HG02852 (cell line): ENCODE measurements at regions not wholly inside any gene's neighbourhood (a gene's known extent, or its start where the extent isn't known, plus 50 kb on each side); places are given as distances from the start of the nearest gene placed in this dataset.
"Not testable (repeated sequence)": the region's sequence is repeated elsewhere in the genome, so short reads cannot be mapped to it uniquely, and the experiment has no call there.

ENCODE experiments used
- ATAC-seq: cut with Tn5 transposase; IDR thresholded peaks from one replicate; pipeline ENCODE4 v1.9.1; 2021; ENCODE audit warnings: mild to moderate bottlenecking, moderate library complexity; ENCODE audit not compliant: unreplicated experiment

DNA sequence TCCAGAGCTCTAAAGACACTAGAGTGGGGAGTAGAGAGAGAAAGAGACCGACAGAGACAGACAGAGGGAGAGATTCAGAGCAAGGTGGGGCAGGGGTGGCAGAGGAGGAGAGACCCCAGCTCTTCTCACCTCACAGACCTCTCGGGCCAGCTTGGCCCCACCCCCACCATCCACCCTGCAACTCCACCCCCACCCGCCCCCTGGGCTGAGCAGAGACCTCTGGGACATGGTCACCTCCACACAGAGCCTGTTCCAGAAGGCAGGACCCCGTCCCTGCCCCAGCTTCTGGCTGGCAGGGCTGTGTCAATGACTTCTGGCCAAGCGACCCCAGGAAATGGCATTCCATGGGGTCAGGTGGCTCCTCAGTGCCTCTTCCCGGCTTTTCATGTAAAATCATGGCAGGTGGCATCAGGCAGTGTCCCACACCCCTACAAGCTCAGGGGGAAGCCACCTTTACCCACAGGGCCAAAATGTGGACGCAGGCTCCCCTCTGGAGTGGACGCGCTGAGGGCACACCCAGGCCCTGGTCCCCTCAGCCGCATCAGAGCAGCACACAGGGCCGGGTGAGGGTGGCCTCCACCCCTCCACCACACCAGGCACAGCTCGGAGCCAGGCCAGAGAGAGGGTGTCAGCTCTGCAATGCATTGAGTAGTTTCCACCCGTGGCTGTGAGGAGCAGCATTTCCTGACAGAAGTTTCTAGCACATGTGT lies 131.2 kb upstream of the LPCAT1 start:
- no peak for ATAC-seq

DNA sequence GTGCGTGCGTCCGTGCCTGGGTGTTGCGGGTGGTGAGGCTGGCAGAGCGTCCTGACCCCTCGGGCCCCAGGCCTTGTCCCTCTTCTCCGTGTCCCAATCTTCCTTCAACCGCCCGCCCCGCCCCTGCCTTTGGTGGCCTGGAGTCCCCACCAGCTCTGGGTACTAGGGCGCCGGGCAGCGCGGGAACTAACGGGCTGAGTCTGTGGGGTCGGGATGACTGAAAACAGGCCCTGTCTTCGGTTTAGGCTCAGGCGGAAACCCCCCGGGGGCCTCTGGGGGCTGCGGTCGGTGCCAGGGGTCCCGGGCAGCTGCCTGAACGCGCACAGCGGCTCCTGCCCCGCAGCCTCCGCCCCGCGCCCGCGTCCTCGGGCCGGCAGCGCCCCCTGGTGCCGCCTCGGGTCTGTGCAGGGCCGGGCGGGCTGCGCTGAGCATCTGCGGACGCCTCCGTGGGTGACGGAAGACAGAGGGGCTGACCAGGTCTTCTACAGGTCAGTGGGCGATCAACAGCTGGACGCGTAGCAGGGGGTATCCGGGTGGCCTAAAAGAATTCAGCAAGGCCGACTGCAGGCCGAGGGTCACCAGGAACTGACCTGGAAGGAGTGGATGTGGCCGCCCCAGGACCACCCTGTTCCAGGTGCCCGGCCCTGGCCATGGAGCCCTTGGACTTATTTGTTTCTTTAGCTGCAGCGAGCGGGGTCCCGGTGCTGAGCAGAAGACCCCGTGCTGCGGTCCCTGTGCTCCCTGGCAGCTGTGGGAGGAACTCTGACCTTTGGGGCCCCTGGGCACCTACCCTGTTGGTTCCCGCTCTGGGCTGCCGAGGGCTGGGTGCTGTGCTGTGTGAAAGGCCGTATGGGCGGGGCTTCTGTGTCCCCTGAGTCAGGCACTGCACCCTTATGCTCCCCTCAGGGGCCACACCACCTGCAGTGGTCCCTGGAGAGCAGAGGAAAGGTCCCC lies 130.2 kb upstream of the LPCAT1 start:
- ATAC-seq = peak; percentile 84

DNA sequence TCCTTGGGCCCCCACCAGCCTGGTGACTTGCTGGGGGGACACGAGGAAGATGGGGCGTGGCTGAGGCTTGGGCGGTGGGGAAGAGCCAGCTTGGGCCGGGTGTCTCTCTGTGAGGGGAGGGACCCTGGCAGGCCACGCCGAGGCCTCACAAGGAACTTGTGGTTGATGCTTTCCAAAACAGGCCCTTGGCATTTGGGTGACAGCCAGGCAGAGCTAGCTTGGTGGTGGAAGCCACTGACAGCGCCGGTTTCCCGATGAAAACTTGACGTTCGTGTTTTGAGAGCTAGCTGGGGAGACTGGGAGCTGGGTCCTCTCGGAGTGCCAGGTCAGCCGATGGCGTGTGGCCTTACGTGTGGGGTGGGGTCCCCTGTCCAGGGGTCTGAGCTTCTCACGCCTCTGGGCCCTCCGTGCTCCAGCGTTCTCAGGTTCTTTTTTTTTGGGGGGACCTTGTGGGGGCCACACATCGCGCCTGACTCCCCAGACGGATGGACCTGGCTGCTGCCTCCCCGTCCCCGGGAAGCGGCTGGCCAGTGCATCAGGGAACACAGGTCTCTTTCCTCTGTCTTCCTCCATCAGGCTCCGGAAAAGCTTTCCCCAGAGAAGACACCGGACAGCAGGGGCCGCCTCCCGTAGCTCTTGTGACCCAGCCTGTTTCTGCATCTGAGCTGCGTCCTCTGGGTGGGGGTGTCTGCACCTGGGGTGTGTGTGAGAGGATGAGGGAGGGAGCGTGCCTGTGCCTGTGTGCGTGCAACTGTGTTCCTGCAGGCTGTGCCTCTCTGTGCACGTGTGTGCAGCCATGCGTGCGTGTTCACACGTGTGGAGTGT lies 129.3 kb upstream of the LPCAT1 start:
- ATAC-seq = peak; percentile 29

DNA sequence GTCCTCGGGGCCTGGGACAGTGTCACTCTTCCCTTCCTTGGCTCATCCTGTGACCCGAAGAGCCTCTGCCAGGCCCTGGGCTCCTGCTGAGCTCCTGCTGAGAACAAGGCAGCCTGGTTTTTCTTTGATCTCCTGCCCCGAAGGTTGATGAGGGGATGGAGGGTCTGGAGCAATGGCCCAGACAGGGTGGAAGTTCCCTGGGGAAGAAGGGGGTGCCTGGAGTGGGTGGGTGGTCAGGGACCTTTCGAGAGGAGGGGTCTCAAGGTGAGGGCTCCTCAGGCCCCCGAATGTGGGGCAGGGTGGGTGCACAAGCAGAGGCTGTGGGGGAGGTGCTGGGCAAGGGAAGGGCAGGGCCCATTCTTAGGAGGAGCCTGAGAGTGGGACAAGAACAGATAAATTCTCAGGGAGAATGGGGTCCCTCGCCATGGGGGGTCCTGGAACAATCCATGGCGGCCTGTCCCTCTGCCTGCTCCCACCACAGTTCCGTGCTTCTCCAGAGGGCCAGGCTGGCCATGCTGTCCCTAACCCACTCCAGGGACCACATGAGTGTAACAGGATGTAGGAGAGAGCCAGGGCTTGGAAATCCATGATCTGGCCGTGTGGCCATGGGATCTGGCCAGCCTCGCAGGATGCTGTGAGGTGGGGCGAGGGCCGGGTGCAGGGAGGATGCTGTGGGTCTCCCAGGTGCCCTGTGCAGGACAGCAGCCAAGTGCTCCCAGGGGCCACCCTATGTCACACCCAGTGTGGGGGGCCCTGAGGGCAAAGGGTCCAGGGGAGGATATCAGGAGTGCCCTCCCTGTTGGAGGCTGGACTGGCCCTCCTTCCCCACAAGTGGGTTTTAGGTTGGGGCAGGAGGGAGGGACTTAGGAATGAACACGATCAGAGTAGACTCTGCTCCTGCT lies 128.5 kb upstream of the LPCAT1 start:
- ATAC-seq = no peak

DNA sequence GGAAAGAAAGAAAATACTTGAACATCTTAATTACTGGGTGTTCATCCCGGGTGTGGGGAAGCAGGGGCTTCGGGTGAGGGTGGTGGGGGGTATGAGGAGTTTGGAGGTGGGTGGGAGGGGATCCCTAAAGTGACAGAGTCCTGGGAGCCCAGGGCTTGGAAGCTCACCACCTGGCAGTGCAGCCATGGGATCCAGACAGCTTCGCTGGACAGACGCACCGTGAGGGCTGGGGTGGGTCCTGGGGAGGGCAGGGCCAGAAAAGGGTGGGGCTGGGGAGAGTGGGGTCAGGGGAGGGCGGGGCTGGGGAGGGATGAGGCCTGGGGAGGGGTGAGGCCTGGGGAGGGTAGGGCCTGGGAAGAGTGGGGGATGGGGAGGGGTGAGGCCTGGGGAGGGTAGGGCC lies 127.5 kb upstream of the LPCAT1 start:
- no peak for ATAC-seq

DNA sequence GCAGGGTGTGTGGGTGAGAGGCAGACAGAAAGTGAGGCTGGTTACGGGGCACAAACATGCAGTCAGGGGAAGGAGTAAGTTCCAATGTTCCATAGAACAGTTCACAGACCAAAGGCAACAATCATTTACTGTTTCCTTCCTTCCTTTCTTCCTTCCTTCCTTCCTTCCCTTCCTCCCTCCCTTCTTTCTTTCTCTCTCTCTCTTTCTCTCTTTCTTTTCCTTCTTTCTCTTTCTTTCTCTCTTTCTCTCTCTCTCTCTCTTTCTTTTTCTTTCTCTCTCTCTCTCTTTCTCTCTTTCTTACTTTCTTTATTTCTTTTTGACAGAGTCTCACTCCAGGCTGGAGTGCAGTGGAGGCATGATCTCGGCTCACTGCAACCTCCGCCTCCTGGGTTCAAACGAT lies 125.8 kb upstream of the LPCAT1 start:
- ATAC-seq = no peak

DNA sequence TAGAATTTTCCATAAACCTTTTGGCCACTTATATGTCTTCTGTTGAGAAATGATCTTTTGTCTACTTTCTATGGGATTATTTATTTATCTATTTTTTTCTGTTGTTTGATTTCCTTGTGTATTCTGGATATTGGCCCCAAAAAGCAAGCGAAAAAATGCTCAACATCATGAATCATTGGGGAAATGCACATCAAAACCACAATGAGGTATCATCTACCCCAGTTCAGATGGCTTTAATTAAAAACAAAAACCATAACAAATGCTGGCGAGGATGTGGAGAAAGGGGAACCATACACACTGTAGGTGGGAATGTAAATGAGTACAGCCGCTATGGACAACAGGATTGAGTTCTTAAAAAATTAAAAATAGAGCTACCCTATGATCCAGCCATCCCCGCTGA lies 125.0 kb upstream of the LPCAT1 start:
- no peak for ATAC-seq

DNA sequence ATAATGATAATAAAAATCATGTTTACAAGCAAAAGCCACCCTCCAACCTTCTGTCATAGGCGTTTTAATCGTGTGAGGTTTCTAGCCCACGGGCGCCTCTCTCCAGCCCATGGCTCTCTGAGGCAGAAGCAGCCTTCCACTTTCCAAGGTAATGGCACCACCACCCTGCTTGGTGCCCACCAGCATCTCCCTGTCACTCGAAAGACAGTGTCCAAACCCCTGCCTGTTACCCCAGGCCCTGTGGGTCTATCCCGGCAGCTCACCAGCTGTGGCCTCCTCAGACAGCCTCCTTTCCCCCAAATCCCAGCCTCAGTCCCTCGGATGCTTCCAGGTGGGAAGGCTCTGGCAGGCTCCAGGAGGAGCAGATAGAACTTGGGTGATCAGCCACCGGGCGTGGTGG lies 123.8 kb upstream of the LPCAT1 start:
- no peak for ATAC-seq

DNA sequence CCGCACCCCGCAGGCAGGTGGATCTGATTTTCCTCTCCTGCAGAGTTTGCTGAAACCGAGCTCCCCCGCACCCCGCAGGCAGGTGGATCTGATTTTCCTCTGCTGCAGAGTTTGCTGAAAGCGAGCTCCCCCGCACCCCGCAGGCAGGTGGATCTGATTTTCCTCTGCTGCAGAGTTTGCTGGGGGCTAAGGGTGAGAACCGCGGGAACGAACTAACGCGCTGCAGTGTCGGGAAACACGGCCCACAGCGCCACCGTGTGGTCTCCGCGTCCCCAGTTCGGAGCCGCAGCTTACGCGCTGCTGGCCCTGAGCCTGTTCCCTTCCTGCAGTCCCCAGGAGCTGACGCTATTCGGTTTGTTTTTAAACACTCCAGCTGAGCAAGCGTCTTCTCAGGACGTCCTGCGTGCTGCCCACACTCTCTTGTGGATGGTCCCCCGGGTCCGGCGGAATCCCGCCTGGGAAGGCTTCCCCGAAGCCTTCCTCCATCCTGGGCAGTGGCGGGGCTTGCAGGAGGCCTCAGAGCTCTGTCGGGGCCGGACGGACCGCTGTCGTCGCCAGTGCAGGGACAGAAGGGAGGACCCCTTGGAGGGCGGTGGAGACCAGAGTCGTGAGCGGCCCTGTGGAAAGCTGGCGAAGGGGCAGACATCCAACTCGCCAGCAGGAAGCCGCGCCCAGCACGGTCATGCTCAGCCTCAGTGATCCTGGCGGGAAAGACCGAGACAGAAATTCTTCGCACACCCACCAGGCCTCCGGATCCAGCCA lies 121.2 kb upstream of the LPCAT1 start:
- peak; percentile 81 for ATAC-seq

DNA sequence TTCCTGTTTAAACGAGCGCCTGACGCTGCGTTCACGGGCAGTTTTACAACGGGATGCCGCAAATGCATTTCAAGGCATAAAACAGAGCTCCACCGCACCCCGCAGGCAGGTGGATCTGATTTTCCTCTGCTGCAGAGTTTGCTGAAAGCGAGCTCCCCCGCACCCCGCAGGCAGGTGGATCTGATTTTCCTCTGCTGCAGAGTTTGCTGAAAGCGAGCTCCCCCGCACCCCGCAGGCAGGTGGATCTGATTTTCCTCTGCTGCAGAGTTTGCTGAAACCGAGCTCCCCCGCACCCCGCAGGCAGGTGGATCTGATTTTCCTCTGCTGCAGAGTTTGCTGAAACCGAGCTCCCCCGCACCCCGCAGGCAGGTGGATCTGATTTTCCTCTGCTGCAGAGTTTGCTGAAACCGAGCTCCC lies 120.6 kb upstream of the LPCAT1 start:
- ATAC-seq = not testable (repeated sequence)

DNA sequence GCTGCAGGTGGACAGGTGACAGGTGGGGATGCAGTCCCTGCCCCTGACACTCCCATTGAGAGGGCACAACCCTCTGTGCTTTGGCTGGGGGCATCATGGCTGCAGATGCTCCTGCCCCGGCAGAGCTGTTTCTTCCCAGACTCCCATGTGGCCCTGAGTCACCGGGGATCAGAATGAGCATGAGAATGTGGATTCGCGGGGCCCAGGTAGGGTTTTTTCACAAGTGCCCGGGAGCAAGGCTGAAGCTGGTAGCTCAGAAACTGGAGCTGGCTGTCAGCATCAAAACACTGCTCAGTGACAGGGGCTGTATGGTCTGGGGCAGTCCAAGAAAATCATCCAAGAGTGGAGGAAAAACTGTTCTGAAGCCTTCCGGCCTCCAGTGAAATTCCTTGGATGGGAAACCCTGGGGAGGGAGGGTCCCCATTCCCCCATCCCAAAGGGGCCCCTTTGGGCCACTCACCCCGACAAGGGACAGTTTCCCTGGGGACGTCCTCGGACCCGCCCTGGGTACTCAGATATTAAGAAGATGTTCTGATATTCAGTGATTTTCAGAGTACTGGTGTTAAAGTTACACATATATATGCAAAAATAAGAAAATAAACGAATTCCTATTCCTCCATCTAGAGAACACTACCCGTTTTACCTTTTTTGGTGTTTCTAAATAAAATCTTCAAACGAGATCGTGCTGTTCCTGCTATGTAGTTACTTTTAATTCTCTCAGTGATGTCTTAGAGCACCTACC lies 120.1 kb upstream of the LPCAT1 start:
- no peak for ATAC-seq

DNA sequence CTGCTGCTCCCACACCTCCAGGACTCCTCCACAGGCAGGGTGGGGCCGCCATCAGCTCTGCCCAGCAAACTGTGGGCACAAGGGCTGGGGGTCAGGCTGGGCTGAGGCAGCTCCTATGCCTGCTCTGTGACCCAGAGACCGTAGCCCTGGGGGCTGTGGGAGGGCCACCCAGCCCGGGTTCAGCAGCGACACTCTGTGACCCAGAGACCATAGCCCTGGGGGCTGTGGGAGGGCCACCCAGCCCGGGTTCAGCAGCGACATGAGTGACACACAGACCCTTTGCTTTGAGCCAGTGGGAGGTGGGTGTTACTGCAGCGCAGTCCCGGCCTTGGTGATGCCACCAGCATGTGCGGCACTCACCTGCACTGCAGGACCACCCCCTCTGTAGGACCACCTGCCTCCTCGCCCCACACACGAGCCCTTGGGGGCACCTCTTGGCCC lies 118.9 kb upstream of the LPCAT1 start:
- ATAC-seq = no peak

DNA sequence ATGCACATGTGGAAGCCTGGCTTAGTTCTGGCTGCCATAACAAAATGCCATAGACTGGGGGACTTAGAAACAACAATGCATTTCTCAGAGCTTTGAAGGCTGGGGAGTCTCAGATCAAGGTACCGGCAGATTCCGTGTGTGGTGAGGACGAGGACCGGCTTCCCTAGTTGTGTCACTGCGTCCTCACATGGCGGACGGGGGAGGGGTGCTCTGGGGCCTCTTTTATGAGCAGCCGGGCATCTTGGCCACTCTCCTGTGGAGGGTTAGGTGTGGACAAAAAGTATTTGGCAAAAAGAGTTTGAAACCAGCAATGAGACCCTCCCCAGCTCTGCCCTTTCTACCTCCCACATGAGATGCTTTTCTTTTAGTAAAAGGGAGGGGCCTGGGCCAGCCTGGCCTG lies 118.5 kb upstream of the LPCAT1 start:
- no peak for ATAC-seq

DNA sequence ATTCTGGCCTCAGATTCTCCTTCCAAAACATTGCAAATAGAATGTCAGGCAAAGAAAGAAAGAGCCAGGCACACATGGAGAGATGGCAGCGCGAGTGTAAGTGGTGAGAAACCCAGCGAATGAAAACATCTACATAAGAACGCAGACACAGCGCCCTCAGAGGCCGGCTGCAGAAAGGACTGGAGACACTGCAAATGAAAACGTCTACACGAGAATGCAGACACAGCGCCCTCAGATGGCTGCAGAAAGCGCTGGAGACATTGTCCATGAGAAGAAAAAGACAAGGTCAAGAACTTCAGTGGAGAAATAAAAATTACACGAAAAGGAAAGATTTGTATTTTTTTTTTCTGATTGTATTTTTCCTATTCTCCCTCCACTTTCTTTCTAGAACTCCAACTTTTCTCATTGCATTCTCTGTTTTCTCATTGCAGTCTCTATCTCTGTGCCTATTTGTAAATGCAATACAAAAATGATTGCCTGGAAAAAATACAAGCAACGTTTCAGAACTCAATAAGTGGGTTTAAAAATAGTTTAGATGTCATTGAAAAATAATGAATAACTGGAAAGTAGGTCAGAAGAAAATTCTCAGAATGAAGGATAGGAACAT lies 117.9 kb upstream of the LPCAT1 start:
- ATAC-seq = peak; percentile 76

DNA sequence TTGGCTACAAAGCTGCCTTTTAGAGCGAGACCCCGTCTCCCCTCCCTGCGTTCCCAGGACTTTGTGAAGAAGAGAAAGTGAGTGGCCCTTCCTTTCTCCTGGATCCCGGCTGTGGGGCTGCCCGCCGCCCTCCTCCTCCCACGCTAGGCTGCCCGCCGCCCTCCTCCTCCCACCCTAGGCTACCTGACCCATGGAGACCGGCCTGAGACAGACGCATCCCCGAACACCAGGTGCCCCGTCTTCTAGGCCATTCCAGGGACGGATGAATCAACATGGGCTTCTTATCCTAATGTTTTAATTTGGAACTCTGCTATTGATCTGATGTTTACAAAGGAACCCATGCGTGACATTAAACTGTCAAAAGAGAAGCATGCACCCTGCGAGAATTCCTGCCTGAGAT lies 117.3 kb upstream of the LPCAT1 start:
- ATAC-seq = no peak

DNA sequence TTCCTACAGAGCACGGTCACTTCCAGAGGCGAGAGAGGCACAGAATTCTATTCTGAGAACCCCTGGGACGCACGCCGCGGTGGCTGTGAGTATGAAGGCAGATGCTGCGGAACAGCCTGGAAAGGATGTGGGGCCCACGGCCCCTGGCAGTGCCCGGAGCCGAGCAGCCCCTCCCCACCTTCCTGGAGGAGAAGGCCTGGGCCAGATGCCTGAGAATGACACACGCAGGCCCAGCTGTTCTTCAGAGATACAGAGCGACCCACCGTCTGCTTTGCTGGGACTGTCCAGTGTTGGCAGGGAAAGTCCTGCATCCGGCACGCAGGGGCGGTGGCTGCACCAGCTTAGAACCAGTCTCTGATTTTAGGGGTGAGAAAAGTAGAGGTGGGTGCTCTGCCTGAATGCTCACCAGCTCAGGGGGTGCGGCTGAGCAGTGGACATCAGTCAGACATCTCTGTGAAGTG lies 116.7 kb upstream of the LPCAT1 start:
- ATAC-seq = no peak

DNA sequence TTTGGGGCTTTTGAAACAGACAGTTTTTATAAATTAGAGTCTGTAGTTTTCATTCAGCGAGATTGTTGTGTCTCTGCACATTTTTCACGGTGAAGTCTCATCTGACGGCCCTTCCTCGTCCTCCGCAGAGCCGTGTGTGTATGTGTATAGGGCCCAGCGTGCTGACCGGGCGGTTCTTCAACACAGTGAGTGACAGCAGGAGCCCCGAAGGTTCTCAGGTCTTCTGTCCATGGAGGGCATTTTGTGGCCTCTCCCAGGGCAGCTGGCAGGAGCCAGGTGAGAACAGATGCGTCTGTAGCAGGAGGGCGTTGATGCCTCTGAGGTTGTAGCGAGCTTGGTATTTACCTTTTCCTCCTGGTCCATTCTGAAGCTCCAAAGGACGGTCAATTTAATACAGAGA lies 116.0 kb upstream of the LPCAT1 start:
- ATAC-seq = no peak

DNA sequence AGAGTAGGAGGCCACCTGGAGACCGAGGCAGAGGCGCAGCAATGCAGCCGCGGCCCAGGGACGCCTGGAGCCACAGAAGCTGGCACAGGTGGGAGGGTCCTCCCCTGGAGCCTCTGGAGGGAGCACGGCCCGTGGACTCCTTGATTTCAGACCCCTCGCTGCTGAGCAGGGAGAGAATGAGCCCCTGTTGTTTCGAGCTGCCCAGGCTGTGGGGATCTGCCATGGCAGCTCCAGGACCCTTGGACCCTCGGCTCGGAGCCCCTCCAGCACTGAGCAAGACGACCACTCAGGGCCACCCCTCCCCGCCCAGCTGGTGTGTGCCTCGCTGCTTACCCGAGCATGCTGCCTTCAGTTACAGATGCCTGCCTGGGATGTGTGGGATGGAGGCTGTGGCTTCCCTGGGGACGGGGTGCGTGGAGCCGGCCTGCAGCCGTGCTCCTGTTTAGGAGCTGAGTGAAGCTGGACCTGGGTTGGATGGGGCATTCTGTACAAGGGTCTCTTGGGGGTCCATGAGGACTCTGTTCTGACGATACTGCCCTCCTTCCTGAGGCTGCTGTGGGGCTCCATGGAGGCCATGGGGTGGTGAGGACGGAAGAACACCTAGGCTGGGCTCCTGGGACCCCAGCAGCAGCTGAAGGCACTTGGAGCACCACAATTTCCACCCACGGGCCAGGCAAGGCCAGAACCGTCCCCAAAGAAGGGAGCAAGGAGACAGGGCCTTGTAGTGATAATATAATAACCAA lies 115.1 kb upstream of the LPCAT1 start:
- ATAC-seq = no peak
